ENCODE measurements at regions not wholly inside any gene's neighbourhood (a gene's known extent, or its start where the extent isn't known, plus 50 kb on each side); places are given as distances from the start of the nearest gene placed in this dataset.
A peak's percentile ranks its signal among the peaks of the same experiment; 100 is the strongest.

- no peaks in the 10 kb centered on the region for H3K9me3 ChIP-seq (ENCODE audit: control insufficient read depth in 2 of 3, insufficient read depth in 1 of 3, low read length in 3 of 3)
- peaks cover 6 to 14% (median 7%) of the 10 kb centered on the region in 3 donors for H3K4me1 ChIP-seq (ENCODE audit: control insufficient read depth in 2 of 3, insufficient read depth in 2 of 3, low read depth in 1 of 3, low read length in 3 of 3)
- intact Hi-C loops (cut with DNase I) = no loop called here
- no peak for FAIRE-seq
- TF ChIP-seq, protein P1, sequence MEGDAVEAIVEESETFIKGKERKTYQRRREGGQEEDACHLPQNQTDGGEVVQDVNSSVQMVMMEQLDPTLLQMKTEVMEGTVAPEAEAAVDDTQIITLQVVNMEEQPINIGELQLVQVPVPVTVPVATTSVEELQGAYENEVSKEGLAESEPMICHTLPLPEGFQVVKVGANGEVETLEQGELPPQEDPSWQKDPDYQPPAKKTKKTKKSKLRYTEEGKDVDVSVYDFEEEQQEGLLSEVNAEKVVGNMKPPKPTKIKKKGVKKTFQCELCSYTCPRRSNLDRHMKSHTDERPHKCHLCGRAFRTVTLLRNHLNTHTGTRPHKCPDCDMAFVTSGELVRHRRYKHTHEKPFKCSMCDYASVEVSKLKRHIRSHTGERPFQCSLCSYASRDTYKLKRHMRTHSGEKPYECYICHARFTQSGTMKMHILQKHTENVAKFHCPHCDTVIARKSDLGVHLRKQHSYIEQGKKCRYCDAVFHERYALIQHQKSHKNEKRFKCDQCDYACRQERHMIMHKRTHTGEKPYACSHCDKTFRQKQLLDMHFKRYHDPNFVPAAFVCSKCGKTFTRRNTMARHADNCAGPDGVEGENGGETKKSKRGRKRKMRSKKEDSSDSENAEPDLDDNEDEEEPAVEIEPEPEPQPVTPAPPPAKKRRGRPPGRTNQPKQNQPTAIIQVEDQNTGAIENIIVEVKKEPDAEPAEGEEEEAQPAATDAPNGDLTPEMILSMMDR (IDR thresholded peaks at IDR 0.05; ENCODE audit: borderline replicate concordance, extremely low read depth, insufficient read depth) = no peak
- peak in 2 of 5 donors; percentile 71 to 77 for DNase-seq
- no peak overlapping the region for H3K27ac ChIP-seq (ENCODE audit: low read depth in 2 of 2, low read length in 2 of 2)
- H3K27me3 ChIP-seq (ENCODE audit: control insufficient read depth, insufficient read depth, low read length) = no peaks in the 10 kb centered on the region
- no peak overlapping the region for H3K4me3 ChIP-seq (ENCODE audit: low read length in 3 of 3)
- H3K36me3 ChIP-seq (ENCODE audit: control insufficient read depth in 2 of 3, insufficient read depth in 3 of 3, low read length in 3 of 3) = no peaks in the 10 kb centered on the region
- no peak overlapping the region for H3K9ac ChIP-seq (ENCODE audit: low read length in 3 of 3)
Measured at GRCh38 chr1:47550929-47551328, 113.1 kb downstream of the FOXD2 start.

- DNase-seq = no peak
- no peak overlapping the region for H3K27ac ChIP-seq (ENCODE audit: low read depth in 2 of 2, low read length in 2 of 2)
- no peaks in the 10 kb centered on the region for H3K36me3 ChIP-seq (ENCODE audit: control insufficient read depth in 2 of 3, insufficient read depth in 3 of 3, low read length in 3 of 3)
Measured at GRCh38 chr1:47551971-47552528, 114.2 kb downstream of the FOXD2 start.

DNA sequence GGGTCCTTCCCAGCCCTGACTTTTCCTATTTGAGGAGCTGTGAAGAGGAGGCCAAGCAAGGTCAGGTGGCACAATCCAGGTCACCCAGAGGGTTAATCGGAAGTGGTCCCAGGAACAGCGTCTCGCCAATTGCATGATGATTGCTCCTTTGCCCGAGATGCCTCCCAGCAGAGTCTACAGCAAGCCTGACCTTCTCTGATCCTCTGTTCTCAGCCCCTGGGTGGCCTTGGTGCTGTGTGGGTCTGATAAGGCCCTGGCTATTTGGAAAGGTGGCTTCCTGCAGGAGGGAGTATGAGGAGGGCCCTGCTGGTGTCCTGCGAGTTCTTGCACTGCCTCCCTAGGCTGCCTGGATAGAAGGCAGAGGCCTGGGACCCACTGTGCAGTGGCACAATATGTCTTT is 116.2 kb downstream of the FOXD2 start:
- no peak overlapping the region for H3K27ac ChIP-seq (ENCODE audit: low read depth in 2 of 2, low read length in 2 of 2)
- no peak overlapping the region for H3K9ac ChIP-seq (ENCODE audit: low read length in 3 of 3)
- H3K27me3 ChIP-seq (ENCODE audit: control insufficient read depth, insufficient read depth, low read length) = no peaks in the 10 kb centered on the region
- intact Hi-C loops (cut with DNase I) = no loop called here
- no peak for FAIRE-seq
- no peak for DNase-seq
- H3K36me3 ChIP-seq (ENCODE audit: control insufficient read depth in 2 of 3, insufficient read depth in 3 of 3, low read length in 3 of 3) = no peaks in the 10 kb centered on the region
- H3K9me3 ChIP-seq (ENCODE audit: control insufficient read depth in 2 of 3, insufficient read depth in 1 of 3, low read length in 3 of 3) = no peaks in the 10 kb centered on the region
- H3K4me1 ChIP-seq (ENCODE audit: control insufficient read depth in 2 of 3, insufficient read depth in 2 of 3, low read depth in 1 of 3, low read length in 3 of 3) = peaks cover 8 to 15% (median 12%) of the 10 kb centered on the region in 3 donors
- TF ChIP-seq, protein P1 (IDR thresholded peaks at IDR 0.05; ENCODE audit: borderline replicate concordance, extremely low read depth, insufficient read depth) = no peak
- H3K4me3 ChIP-seq (ENCODE audit: low read length in 3 of 3) = no peak overlapping the region

More at GRCh38 chr1:47551971-47552528, 114.2 kb downstream of the FOXD2 start:
- H3K27me3 ChIP-seq (ENCODE audit: control insufficient read depth, insufficient read depth, low read length) = no peaks in the 10 kb centered on the region
- TF ChIP-seq, protein P1 (IDR thresholded peaks at IDR 0.05; ENCODE audit: borderline replicate concordance, extremely low read depth, insufficient read depth) = no peak
- H3K9me3 ChIP-seq (ENCODE audit: control insufficient read depth in 2 of 3, insufficient read depth in 1 of 3, low read length in 3 of 3) = no peaks in the 10 kb centered on the region
- no peak overlapping the region for H3K4me3 ChIP-seq (ENCODE audit: low read length in 3 of 3)
- peaks cover 6 to 14% (median 7%) of the 10 kb centered on the region in 3 donors for H3K4me1 ChIP-seq (ENCODE audit: control insufficient read depth in 2 of 3, insufficient read depth in 2 of 3, low read depth in 1 of 3, low read length in 3 of 3)
- no peak overlapping the region for H3K9ac ChIP-seq (ENCODE audit: low read length in 3 of 3)
- no peak for FAIRE-seq
- intact Hi-C loops (cut with DNase I) = no loop called here

DNA sequence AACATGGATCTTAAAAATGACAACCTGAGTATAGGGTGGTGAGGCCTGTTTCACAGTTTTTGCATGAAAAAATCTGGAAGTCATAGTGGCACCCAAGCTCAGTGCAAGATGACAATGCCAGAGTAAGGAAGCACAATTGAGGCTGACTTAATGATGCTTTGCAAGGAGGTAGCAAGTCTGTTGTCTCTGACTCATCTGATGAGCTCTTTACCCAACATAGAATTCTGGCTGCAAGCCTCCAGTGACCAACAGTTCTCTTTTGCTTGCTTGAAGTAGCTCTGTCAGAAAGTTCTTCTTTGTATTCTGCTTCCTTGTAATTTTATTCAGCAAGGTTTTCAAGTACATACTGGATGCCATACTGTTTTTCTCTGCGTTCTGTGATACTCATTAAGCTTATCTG is 117.1 kb downstream of the FOXD2 start:
- Histone ChIP-seq H3K27ac (ENCODE audit: low read depth in 2 of 2, low read length in 2 of 2) (no peak overlapping the region), H3K27me3 (ENCODE audit: control insufficient read depth, insufficient read depth, low read length) (no peaks in the 10 kb centered on the region), H3K4me1 (ENCODE audit: control insufficient read depth in 2 of 3, insufficient read depth in 2 of 3, low read depth in 1 of 3, low read length in 3 of 3) (peaks cover 12 to 20% (median 13%) of the 10 kb centered on the region in 3 donors), H3K36me3 (ENCODE audit: control insufficient read depth in 2 of 3, insufficient read depth in 3 of 3, low read length in 3 of 3) (no peaks in the 10 kb centered on the region), H3K9ac (ENCODE audit: low read length in 3 of 3) (no peak overlapping the region), H3K9me3 (ENCODE audit: control insufficient read depth in 2 of 3, insufficient read depth in 1 of 3, low read length in 3 of 3) (no peaks in the 10 kb centered on the region), H3K4me3 (ENCODE audit: low read length in 3 of 3) (no peak overlapping the region)
- TF ChIP-seq, protein P1 (IDR thresholded peaks at IDR 0.05; ENCODE audit: borderline replicate concordance, extremely low read depth, insufficient read depth) = no peak
- DNase-seq (no peak), FAIRE-seq (no peak)
- intact Hi-C loops (cut with DNase I) = no loop called here

Measured in kidney (tissue), 13 donors.